Esophagus muscularis mucosa (tissue), 3 donors: ENCODE measurements at regions not wholly inside any gene's neighbourhood (a gene's known extent, or its start where the extent isn't known, plus 50 kb on each side); places are given as distances from the start of the nearest gene placed in this dataset.

Experiments used
- CTCF ChIP-seq, 3 experiments: fragments of 200-600 bp in 2 of 3; fragments of 450-650 bp in 1 of 3; sonication (generic) in 2 of 3; IDR thresholded peaks; one replicate each; pipeline ENCODE4 v1.5.1; 2017 to 2019; ENCODE audit warnings: antibody characterized with exemption in 3 of 3, mild to moderate bottlenecking in 2 of 3, moderate library complexity in 1 of 3
- POLR2A ChIP-seq: fragments of 450-650 bp; IDR thresholded peaks from one replicate; pipeline ENCODE4 v1.6.1; 2017; ENCODE audit warnings: antibody characterized with exemption, moderate library complexity, mild to moderate bottlenecking, low read depth
- POLR2AphosphoS5 ChIP-seq, 2 donors: sonication (generic); formaldehyde crosslinking; IDR thresholded peaks; one replicate each; pipeline ENCODE4 v1.6.1; 2017; ENCODE audit warnings: antibody characterized with exemption in 2 of 2

- TF ChIP-seq POLR2A (no peak), POLR2AphosphoS5 (IDR thresholded peaks at IDR 0.05) (no peak), CTCF (IDR thresholded peaks at IDR 0.05) (no peak)
Measured at GRCh38 chr7:156203923-156204322, 391.7 kb upstream of the SHH start.
